KMS-11 (cell line): ENCODE measurements at regions not wholly inside any gene's neighbourhood (a gene's known extent, or its start where the extent isn't known, plus 50 kb on each side); places are given as distances from the start of the nearest gene placed in this dataset.
"Not testable (repeated sequence)": the region's sequence is repeated elsewhere in the genome, so short reads cannot be mapped to it uniquely, and the experiment has no call there.

Experiments used
- H2AFZ ChIP-seq: fragments of 200-600 bp; sonication (generic); 2 replicates; pipeline ENCODE4 v1.6.1; 2016; ENCODE audit warnings: antibody characterized with exemption, mixed run types, low read depth
- H3K27ac ChIP-seq: fragments of 200-600 bp; sonication (generic); 2 replicates; pipeline ENCODE4 v1.6.1; 2016; ENCODE audit warnings: mild to moderate bottlenecking, mixed run types
- H3K27me3 ChIP-seq: fragments of 200-600 bp; sonication (generic); 2 replicates; pipeline ENCODE4 v1.6.1; 2017; ENCODE audit warnings: mild to moderate bottlenecking, low read depth, mixed run types, moderate library complexity; ENCODE audit not compliant: insufficient read depth
- H3K36me3 ChIP-seq: fragments of 200-600 bp; sonication (generic); 2 replicates; pipeline ENCODE4 v1.6.1; 2017; ENCODE audit warnings: mild to moderate bottlenecking, mixed run types; ENCODE audit not compliant: insufficient read depth
- H3K4me1 ChIP-seq: fragments of 200-600 bp; sonication (generic); 2 replicates; pipeline ENCODE4 v1.6.1; 2016; ENCODE audit warnings: mild to moderate bottlenecking, low read depth, mixed run types; ENCODE audit not compliant: poor library complexity, severe bottlenecking
- H3K4me2 ChIP-seq: fragments of 200-600 bp; sonication (generic); 2 replicates; pipeline ENCODE4 v1.7.0; 2016; ENCODE audit warnings: mild to moderate bottlenecking, mixed run types
- H3K4me3 ChIP-seq: fragments of 200-600 bp; sonication (generic); IDR thresholded peaks from 2 replicates; pipeline ENCODE4 v1.6.1; 2017; ENCODE audit warnings: low read depth, low read length, mixed read lengths; ENCODE audit not compliant: insufficient read depth
- H3K79me2 ChIP-seq: fragments of 200-600 bp; sonication (generic); 2 replicates; pipeline ENCODE4 v1.6.1; 2016; ENCODE audit warnings: low read depth, mixed run types; ENCODE audit not compliant: insufficient read depth
- H3K9ac ChIP-seq: fragments of 200-600 bp; sonication (generic); 2 replicates; pipeline ENCODE4 v1.6.1; 2016; ENCODE audit warnings: mild to moderate bottlenecking, mixed run types
- H4K20me1 ChIP-seq: fragments of 200-600 bp; sonication (generic); 2 replicates; pipeline ENCODE4 v1.6.1; 2016; ENCODE audit warnings: mild to moderate bottlenecking, mixed run types; ENCODE audit not compliant: insufficient read depth
- CTCF ChIP-seq: fragments of 200-600 bp; sonication (generic); conservative IDR thresholded peaks from 2 replicates; pipeline ENCODE4 v1.6.1; 2017; ENCODE audit warnings: low read depth, mild to moderate bottlenecking, antibody characterized with exemption, low read length, moderate library complexity, mixed read lengths

GRCh38 chr4:83961575-83961974 lies 425.7 kb downstream of the GPAT3 start:
- no peak; the same call in 1 of the 2 replicates for TF ChIP-seq CTCF
- H3K79me2 ChIP-seq: no peaks in the 10 kb centered on the region
- no peak overlapping the region for H3K4me2 ChIP-seq
- no peak overlapping the region for H2AFZ ChIP-seq
- no peak overlapping the region for H3K4me3 ChIP-seq
- H3K27me3 ChIP-seq: no peaks in the 10 kb centered on the region
- H3K9ac ChIP-seq: no peak overlapping the region
- no peaks in the 10 kb centered on the region for H4K20me1 ChIP-seq
- H3K27ac ChIP-seq: no peak overlapping the region
- no peaks in the 10 kb centered on the region for H3K4me1 ChIP-seq
- no peaks in the 10 kb centered on the region for H3K36me3 ChIP-seq

- TF ChIP-seq CTCF: no peak
- Histone ChIP-seq H3K79me2 (no peaks in the 10 kb centered on the region), H3K9ac (no peak overlapping the region), H4K20me1 (no peaks in the 10 kb centered on the region), H3K27ac (no peak overlapping the region), H2AFZ (no peak overlapping the region), H3K36me3 (no peaks in the 10 kb centered on the region), H3K4me3 (no peak overlapping the region), H3K4me1 (no peaks in the 10 kb centered on the region), H3K4me2 (no peak overlapping the region), H3K27me3 (no peaks in the 10 kb centered on the region)
These were observed 423.3 kb downstream of the GPAT3 start for GRCh38 chr4:83959160-83959559.

GRCh38 chr4:83947830-83948193 lies 411.9 kb downstream of the GPAT3 start:
- Histone ChIP-seq H3K4me2 (no peak overlapping the region), H3K27ac (no peak overlapping the region), H3K27me3 (no peaks in the 10 kb centered on the region), H3K4me3 (no peak overlapping the region), H3K9ac (no peak overlapping the region), H3K4me1 (no peaks in the 10 kb centered on the region), H3K79me2 (no peaks in the 10 kb centered on the region), H2AFZ (no peak overlapping the region), H4K20me1 (no peaks in the 10 kb centered on the region), H3K36me3 (no peaks in the 10 kb centered on the region)
- no peak for TF ChIP-seq CTCF

- no peak overlapping the region for H2AFZ ChIP-seq
- no peaks in the 10 kb centered on the region for H3K4me1 ChIP-seq
- no peak overlapping the region for H3K4me3 ChIP-seq
- no peaks in the 10 kb centered on the region for H3K79me2 ChIP-seq
- H3K27me3 ChIP-seq: no peaks in the 10 kb centered on the region
- H3K9ac ChIP-seq: no peak overlapping the region
- no peak for TF ChIP-seq CTCF
- no peaks in the 10 kb centered on the region for H4K20me1 ChIP-seq
- H3K4me2 ChIP-seq: no peak overlapping the region
- no peaks in the 10 kb centered on the region for H3K36me3 ChIP-seq
- H3K27ac ChIP-seq: no peak overlapping the region
These were observed 411.4 kb downstream of the GPAT3 start for GRCh38 chr4:83947125-83947829.

GRCh38 chr4:83943691-83944090 lies 407.8 kb downstream of the GPAT3 start:
- H3K36me3 ChIP-seq, H4K20me1 ChIP-seq, H3K27me3 ChIP-seq, H3K27ac ChIP-seq, H3K79me2 ChIP-seq, H2AFZ ChIP-seq, H3K4me3 ChIP-seq, H3K4me2 ChIP-seq, H3K4me1 ChIP-seq, H3K9ac ChIP-seq: not testable (repeated sequence)
